ENCODE measurements at regions not wholly inside any gene's neighbourhood (a gene's known extent, or its start where the extent isn't known, plus 50 kb on each side); places are given as distances from the start of the nearest gene placed in this dataset.

DNA sequence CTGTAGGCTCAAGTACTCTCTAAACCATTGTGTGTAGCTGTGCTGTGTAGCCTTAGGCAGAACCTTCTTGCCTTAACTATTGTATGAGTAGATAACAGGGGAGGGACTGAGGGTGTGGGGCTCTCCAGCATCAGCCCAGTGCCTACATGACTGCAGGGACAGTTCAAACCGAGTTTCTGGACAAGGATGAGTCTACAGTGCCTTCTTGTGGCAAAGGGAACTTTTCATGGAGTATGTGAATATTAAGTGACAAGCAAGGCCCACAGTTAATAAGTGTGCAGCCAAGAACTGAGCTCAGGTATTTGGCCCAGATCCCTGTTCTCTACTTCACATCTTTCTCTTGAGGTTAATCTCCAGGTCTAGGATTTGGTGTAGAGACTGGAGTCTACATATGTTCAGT, 424.4 kb upstream of the LARGE1 start:
- TF ChIP-seq, protein P1, sequence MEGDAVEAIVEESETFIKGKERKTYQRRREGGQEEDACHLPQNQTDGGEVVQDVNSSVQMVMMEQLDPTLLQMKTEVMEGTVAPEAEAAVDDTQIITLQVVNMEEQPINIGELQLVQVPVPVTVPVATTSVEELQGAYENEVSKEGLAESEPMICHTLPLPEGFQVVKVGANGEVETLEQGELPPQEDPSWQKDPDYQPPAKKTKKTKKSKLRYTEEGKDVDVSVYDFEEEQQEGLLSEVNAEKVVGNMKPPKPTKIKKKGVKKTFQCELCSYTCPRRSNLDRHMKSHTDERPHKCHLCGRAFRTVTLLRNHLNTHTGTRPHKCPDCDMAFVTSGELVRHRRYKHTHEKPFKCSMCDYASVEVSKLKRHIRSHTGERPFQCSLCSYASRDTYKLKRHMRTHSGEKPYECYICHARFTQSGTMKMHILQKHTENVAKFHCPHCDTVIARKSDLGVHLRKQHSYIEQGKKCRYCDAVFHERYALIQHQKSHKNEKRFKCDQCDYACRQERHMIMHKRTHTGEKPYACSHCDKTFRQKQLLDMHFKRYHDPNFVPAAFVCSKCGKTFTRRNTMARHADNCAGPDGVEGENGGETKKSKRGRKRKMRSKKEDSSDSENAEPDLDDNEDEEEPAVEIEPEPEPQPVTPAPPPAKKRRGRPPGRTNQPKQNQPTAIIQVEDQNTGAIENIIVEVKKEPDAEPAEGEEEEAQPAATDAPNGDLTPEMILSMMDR (IDR thresholded peaks at IDR 0.05 in 8 of 11, conservative IDR thresholded peaks at IDR 0.05 in 3 of 11), result no peak
- TF ChIP-seq POLR2AphosphoS5 (IDR thresholded peaks at IDR 0.05), result no peak
- TF ChIP-seq POLR2A (IDR thresholded peaks at IDR 0.05), result no peak

Measured in spleen (tissue), 7 donors.